ENCODE measurements at regions not wholly inside any gene's neighbourhood (a gene's known extent, or its start where the extent isn't known, plus 50 kb on each side); places are given as distances from the start of the nearest gene placed in this dataset.

DNA sequence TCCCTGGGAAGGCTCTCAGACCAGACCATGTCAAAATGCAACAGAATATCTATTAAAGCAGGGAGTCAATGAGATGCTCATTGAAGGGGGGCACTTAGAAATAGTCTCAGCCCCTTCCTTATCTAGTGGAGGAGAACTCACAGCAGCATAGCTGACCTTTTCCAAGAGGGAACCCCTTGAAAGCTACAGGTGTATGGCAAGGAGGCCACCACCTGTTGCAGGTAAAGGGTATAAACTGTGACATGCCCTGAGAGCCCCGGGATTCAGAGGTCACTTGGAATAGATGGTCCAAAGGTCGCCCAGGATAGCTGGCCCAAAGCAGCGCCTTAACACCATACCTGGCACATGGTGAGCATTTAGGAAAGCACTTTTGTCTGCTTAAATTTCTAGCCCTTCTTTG is 120.2 kb upstream of the RPL38 start:
- no peak overlapping the region for H3K4me3 Mint-ChIP-seq

DNA sequence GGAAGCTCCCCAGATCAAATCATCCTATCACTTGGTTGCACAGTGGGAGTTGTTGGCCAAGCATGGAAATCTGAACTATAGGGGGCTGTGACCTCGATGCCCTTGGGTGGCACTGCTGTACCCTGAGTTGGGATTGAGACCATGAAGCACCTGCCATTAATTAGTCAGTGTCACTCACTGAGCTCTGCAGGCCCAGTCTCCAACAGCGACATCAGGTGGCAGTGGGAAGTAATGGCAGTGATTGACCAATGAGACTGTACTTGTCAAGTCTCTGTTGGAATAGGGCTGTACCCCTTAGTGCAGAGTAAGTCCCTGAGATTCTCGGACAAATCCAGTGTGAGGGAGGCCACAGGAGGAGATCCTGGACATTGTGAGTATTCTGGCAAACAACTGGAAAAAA is 118.0 kb upstream of the RPL38 start:
- intact Hi-C loops (cut with micrococcal nuclease), result no loop called here
- Mint-ChIP-seq H3K36me3 (ENCODE audit: low read depth) (no peaks in the 10 kb centered on the region), H3K9me3 (peaks cover 11% of the 10 kb centered on the region), H3K4me1 (no peaks in the 10 kb centered on the region), H3K4me3 (no peak overlapping the region), H3K27me3 (peaks cover 16% of the 10 kb centered on the region), H3K27ac (no peak overlapping the region)
- POLR2A ChIA-PET, result interaction anchor here (0.6 kb wide), 1 partner anchor 348 kb away, joined by 4 read pairs; no protein-coding TSS in a partner anchor
- ATAC-seq (ENCODE audit: low read depth), result no peak
- no peak for DNase-seq
- CTCF ChIA-PET, result no interaction called here
- TF ChIP-seq, protein P1, sequence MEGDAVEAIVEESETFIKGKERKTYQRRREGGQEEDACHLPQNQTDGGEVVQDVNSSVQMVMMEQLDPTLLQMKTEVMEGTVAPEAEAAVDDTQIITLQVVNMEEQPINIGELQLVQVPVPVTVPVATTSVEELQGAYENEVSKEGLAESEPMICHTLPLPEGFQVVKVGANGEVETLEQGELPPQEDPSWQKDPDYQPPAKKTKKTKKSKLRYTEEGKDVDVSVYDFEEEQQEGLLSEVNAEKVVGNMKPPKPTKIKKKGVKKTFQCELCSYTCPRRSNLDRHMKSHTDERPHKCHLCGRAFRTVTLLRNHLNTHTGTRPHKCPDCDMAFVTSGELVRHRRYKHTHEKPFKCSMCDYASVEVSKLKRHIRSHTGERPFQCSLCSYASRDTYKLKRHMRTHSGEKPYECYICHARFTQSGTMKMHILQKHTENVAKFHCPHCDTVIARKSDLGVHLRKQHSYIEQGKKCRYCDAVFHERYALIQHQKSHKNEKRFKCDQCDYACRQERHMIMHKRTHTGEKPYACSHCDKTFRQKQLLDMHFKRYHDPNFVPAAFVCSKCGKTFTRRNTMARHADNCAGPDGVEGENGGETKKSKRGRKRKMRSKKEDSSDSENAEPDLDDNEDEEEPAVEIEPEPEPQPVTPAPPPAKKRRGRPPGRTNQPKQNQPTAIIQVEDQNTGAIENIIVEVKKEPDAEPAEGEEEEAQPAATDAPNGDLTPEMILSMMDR (IDR thresholded peaks at IDR 0.05), result no peak

More for the DNA sequence above, 120.2 kb upstream of the RPL38 start:
- TF ChIP-seq, protein P1 (IDR thresholded peaks at IDR 0.05), result no peak
- DNase-seq, result no peak
- Mint-ChIP-seq H3K36me3 (ENCODE audit: low read depth) (no peaks in the 10 kb centered on the region), H3K27ac (no peak overlapping the region), H3K4me1 (no peaks in the 10 kb centered on the region), H3K9me3 (peaks cover 9% of the 10 kb centered on the region), H3K27me3 (peaks cover 10% of the 10 kb centered on the region)
- no peak for ATAC-seq (ENCODE audit: low read depth)
- ChIA-PET POLR2A (no interaction called here), CTCF (no interaction called here)
- intact Hi-C loops (cut with micrococcal nuclease), result no loop called here

DNA sequence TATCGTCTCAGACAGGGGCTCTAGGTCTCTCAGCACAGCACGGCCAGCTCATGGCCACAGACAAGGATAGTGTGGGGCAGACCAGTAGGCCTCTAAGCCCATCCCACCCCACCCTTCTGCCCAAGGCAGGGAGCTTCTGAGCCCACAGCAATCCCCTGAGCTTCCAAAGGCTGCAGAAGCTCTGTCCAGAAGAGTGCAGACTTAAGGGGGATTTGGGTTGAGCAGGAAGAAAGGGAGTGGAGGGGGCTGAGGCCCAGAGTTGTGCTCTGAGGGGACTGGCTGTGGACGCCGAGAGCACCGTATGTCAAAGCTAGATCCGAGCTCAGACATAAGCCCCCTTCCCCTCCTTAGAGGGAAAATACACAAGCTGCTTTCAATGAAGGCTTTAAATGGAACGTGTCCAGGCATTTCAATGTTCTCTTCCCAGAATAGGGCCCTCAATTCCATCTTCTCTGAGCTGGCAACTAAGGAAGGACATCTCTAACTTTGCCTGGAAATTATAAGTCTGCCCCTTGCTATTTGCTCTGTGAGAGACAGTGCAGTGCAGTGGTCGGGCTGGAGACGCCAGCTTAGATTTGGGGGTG is 116.4 kb upstream of the RPL38 start:
- no peak overlapping the region for H3K4me3 Mint-ChIP-seq
- CTCF ChIA-PET, result no interaction called here

DNA sequence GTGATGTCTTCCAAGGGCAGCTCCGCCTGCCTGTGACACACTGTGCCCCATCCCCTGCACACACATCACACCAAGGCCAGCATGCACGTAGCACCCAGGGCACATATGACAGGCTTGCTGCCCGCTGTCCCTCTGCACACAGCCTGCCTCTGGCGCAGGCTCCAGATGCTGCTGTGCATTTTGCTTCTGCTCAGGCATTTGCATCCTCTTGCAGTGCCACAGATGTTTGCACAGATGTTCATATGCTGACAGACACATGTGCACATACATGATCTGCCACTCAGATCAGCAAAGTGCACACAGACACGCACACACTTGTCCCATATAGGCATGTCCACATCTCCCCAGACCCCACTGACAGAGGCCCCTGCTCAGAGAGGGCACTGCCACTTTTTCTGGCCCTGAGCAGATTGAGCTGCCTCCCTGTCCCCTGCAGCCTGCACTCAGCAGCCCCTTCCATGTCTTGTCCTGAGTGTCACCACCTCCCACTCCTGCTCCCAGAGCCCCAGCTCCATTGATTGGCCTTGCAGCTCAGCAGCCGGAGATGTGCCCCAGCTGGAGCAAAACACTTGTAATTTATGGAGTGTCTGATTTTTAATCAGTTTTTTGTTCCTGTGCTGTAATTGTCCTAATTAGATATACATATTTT is 115.1 kb upstream of the RPL38 start:
- no peak for DNase-seq
- H3K4me3 Mint-ChIP-seq, result no peak overlapping the region
- CTCF ChIA-PET, result no interaction called here
- H3K9me3 Mint-ChIP-seq, result peaks cover 14% of the 10 kb centered on the region
- TF ChIP-seq, protein P1 (IDR thresholded peaks at IDR 0.05), result no peak
- intact Hi-C loops (cut with micrococcal nuclease), result no loop called here
- POLR2A ChIA-PET, result no interaction called here
- no peak overlapping the region for H3K27ac Mint-ChIP-seq
- peaks cover 10% of the 10 kb centered on the region for H3K27me3 Mint-ChIP-seq
- H3K4me1 Mint-ChIP-seq, result no peaks in the 10 kb centered on the region
- H3K36me3 Mint-ChIP-seq (ENCODE audit: low read depth), result no peaks in the 10 kb centered on the region
- no peak for ATAC-seq (ENCODE audit: low read depth)

More for the DNA sequence above, 116.4 kb upstream of the RPL38 start:
- H3K27me3 Mint-ChIP-seq, result peaks cover 16% of the 10 kb centered on the region
- peaks cover 14% of the 10 kb centered on the region for H3K9me3 Mint-ChIP-seq
- no peaks in the 10 kb centered on the region for H3K36me3 Mint-ChIP-seq (ENCODE audit: low read depth)
- TF ChIP-seq, protein P1 (IDR thresholded peaks at IDR 0.05), result no peak
- DNase-seq, result no peak
- POLR2A ChIA-PET, result no interaction called here
- H3K4me1 Mint-ChIP-seq, result no peaks in the 10 kb centered on the region
- ATAC-seq (ENCODE audit: low read depth), result no peak
- no peak overlapping the region for H3K27ac Mint-ChIP-seq
- intact Hi-C loops (cut with micrococcal nuclease), result no loop called here

DNA sequence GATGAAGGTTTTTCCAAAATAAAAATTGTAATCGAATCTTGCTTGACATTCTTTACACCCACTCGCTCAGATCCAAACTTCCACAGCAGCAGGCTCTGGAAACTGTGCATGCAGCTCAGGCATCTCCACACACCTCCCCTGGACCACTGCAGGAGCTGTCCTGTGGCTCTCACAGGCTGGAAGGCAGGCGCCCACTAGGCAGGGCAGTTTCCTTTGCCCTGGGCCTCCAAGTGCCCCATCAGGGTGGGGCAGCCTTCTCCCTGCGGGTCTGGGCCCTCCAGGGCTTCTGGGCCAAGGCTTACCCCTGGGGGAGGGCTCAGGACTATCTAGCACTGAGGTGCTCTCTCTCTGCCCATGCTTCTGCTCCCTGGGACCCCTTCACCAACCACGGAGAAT is 114.5 kb upstream of the RPL38 start:
- ChIA-PET POLR2A (no interaction called here), CTCF (no interaction called here)
- intact Hi-C loops (cut with micrococcal nuclease), result no loop called here
- TF ChIP-seq, protein P1 (IDR thresholded peaks at IDR 0.05), result no peak
- Mint-ChIP-seq H3K9me3 (peaks cover 14% of the 10 kb centered on the region), H3K36me3 (ENCODE audit: low read depth) (no peaks in the 10 kb centered on the region), H3K27me3 (peaks cover 10% of the 10 kb centered on the region), H3K27ac (no peak overlapping the region), H3K4me1 (no peaks in the 10 kb centered on the region), H3K4me3 (no peak overlapping the region)
- ATAC-seq (ENCODE audit: low read depth), result no peak
- DNase-seq, result no peak
